GM19455 (cell line): ENCODE measurements at regions not wholly inside any gene's neighbourhood (a gene's known extent, or its start where the extent isn't known, plus 50 kb on each side); places are given as distances from the start of the nearest gene placed in this dataset.

Source experiments
- ATAC-seq: cut with Tn5 transposase; IDR thresholded peaks from one replicate; pipeline ENCODE4 v1.9.1; 2021; ENCODE audit not compliant: unreplicated experiment

DNA sequence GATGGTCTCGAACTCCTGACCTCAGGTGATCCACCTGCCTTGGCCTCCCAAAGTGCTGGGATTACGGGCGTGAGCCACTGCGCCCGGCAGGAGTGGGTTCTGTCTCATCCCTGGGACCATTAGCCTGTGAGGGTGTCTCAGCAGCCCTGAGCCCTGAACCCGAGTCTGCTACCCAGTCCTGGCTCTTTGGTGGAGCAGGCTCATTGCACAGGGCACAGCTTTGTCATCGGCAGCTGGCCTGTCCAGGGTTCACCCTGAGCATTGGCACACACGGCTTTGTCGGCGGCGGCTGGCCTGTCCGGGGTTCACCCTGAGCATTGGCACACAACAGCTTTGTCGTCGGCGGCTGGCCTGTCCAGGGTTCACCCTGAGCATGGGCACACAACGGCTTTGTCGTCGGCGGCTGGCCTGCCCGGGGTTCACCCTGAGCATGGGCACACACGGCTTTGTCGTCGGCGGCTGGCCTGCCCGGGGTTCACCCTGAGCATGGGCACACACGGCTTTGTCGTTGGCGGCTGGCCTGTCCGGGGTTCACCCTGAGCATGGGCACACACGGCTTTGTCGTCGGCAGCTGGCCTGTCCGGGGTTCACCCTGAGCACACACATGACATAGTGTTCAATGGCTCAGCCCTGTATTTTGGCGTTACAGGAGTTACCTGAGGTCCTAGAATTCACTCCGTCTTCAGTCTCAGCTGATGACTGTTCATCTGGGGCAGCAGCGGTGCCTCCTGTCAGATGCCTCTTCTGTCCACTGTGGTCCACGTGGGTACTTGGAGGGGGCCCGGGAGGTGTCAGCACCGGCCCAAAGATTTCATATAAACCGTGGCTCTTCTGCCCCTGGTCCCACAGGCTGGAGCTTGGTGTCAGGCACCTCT lies 1082.5 kb downstream of the BRD1 start:
- ATAC-seq, result no peak

DNA sequence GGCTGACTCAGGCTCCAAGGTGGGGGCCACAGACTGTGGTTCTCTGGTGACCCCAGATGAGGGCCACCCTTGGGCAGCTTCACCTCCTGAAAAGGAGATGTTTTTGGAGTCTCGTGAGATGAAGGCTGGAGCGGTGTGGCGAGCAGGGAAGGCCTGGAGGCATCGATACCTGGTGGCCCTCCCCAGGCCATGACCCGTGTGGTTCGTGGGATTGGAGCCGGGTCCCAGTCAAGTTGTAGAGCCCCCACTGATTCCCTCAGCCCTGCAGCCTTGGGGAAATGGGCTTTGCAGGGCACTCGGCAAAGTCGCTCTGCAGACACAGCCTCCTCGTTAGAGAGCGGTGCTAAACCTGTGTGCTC lies 1083.4 kb downstream of the BRD1 start:
- no peak for ATAC-seq

GRCh38 chr22:48743601-48744282 lies 1083.9 kb downstream of the BRD1 start:
- ATAC-seq, result no peak

GRCh38 chr22:48742556-48743343 lies 1084.9 kb downstream of the BRD1 start:
- ATAC-seq, result no peak

- no peak for ATAC-seq
These were observed 1085.5 kb downstream of the BRD1 start for GRCh38 chr22:48742191-48742555.

DNA sequence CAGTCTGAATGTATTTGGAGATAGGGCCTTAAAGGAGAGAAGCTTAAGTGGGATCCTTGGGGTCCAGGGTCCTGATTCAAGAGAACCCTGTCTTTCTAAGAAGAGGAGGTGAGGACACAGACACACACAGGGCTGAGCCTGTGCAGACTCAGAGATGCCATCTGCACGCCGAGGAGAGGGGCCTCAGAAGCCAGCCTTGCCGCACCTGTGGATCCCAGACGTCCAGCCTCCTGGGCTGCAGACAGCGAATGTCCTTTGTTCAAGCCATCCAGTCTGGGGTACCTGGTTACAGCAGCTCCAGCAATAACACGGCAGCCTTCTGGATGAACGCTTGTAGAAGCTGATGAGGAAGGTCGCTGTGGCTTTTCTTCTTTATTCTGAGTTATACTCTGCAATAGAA lies 1086.1 kb downstream of the BRD1 start:
- no peak for ATAC-seq

GRCh38 chr22:48740731-48741405 lies 1086.8 kb downstream of the BRD1 start:
- ATAC-seq, result no peak

- no peak for ATAC-seq
These were observed 1087.5 kb downstream of the BRD1 start for GRCh38 chr22:48740086-48740730.

DNA sequence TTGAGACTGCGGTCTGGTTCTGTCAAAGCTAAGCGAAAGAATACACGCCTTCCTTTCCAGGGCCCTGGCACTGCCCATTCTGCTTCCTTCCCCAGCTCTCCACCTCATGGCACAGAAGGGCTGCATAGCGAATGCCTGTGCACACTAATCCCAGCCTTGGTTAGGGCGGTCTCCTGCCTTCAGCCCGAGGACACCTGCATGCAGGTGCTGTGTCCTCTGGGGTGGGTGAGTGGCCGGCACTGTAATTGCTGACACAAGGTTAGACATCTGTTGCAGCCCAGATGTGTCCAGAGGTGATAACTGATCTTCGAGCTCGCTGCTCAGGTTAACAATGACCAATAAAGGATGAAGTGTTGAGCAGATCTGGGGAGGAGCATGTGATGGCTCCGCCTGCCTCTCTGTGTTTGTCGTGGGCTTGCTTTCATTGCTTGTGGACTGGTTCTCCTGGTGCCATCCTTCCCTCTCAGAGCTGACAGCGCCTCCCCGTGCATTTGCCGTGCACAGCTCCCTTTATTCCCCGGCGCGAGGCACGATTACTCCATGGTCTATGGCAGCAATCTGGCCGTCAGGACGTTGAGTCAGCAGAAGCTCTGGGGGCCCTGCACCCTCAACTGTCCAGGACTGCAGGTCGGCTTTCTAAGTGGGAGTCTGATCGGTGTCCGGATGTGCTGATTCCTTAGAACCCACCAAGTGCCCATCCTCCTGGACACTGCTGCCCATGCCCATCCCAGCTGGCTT lies 1088.2 kb downstream of the BRD1 start:
- ATAC-seq, result no peak

- ATAC-seq, result no peak
These were observed 1089.3 kb downstream of the BRD1 start for GRCh38 chr22:48738204-48738980.

DNA sequence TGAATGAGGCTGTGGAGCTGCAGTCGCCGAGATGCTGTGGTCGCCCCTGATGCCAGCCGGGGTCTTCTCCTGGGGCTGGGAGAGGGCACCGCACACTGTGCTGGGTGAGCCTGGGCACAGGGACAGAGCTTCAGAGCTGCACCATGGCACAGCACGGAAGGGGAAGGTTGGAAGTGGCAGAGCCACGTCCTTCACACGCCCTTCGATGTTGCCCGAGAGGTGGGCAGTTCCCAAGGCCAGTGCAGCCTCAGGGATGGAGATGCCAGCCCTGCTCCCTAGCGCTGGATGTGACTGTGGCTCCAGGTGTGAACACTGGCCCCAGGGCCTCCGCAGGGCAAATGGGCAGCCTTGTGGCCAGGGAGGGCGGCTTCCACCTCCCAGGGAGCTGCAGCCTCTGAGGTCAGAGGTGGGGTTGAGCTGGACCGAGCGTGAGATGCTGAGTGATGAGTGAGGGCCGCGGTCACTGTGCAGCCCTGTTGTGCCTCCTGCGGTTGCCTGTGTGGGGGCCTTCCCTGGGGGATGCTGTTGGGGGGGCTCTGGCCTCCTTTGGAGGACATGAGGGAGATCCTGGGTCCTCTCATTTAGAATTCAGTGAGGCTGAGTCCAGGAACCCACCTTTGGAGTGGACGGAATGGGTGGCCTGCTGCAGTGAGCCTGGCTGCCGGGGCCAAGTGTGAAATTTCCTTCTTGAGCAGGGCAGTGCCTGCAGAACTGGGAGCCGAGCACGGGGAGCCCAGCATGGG lies 1090.0 kb downstream of the BRD1 start:
- ATAC-seq, result no peak

DNA sequence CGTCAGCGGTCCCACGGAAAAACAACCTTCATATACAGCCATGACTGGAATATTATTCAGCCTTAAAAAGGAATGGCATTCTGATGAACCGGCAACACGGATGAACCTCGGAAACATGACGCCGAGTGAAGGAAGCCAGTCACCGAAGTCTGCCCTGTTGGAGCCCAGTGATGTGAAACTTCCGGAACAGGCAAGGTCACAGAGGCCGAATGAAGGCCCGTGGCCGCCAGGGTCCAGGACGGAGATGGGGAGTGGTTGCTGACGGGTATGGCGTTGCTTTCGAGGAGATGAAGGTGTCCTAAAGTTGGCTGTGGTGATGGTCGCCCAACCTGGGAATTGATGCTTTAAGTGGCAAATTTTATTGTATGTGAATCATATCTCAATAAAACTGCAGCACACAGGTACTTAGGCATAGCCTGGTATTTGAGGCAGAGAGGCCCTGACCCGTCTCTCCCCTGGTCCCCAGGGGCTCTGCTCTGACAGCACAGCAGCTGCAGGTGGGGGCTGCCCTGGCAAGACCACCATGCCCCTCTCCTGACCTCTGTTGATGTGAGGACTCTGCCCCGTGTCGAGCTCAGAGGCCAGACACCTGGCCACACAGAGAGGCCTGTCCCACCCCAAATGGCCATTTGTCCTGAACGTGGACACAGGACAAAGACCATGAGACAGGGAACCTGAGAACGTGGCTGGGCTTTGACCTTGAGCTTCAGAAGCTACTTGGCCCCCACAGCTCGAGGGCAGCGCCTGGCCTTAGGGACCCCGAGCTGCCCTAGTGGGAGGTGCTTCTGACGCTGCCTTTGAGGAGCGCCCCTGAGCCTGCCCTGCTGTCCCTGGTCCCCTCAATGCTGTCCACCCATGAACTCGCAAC lies 1090.8 kb downstream of the BRD1 start:
- no peak for ATAC-seq

GRCh38 chr22:48734961-48735360 lies 1092.7 kb downstream of the BRD1 start:
- ATAC-seq, result no peak

- ATAC-seq, result no peak
These were observed 1093.3 kb downstream of the BRD1 start for GRCh38 chr22:48734359-48734758.

- no peak for ATAC-seq
These were observed 1098.0 kb downstream of the BRD1 start for GRCh38 chr22:48729499-48730171.

DNA sequence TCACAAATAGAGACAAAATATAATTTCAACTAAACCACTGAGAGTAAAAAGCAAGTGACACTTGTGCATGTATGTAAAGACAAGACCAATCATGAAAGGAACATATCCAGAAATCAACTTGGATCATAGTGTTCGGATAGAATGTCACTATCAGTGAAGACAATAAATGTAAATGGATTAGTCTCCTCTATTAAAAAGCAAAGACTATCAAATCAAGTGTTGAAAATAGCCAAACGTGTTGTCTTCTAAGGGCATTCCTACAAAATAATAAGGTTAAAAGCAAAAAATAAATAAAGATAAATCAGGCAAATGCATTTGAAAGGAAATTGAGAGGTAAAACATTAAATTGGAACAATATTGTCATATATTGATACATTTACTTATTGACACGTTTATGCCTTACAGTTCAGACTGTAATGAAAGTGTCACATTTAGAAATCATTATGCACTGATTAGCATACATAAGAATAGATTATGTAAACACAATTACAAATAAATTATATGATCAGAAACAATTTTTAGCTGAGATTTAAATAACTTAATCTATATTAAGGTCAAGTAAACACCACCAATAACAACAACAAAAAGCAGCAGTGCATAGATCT lies 1100.1 kb downstream of the BRD1 start:
- no peak for ATAC-seq

DNA sequence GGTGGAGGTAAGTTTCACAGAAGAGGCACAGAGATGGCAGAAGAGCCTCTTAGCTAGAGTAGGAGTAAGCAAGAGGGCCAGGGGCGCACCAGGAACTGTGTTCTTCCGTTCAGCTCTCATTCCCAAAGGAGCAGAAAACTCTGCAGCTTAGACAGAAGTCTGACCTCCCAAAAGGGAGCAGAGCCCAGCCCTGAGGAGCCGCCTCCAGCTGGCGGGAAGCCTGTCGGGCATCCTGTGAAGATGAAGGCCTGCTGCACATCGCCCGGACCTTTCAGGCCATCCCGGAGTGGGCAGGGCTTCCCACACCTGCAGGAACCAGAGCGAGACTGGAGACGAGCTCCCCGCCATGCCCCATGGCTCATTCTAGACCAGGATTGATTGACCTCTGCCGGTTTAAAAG lies 1102.8 kb downstream of the BRD1 start:
- ATAC-seq, result no peak
